CD4-positive, alpha-beta T cell (primary cell): ENCODE measurements at regions not wholly inside any gene's neighbourhood (a gene's known extent, or its start where the extent isn't known, plus 50 kb on each side); places are given as distances from the start of the nearest gene placed in this dataset.

ENCODE experiments used
- ATAC-seq: fragments of 200-7000 bp; cut with Tn5 transposase; one replicate; pipeline ENCODE4 v1.10.0; 2022; ENCODE audit warnings: mild to moderate bottlenecking; ENCODE audit not compliant: poor library complexity
- CTCF ChIA-PET: fragments of 350-600 bp; sonication (Branson Sonifier 250); formaldehyde crosslinking; loops from one replicate; lab custom pipeline; 2021; ENCODE audit warnings: antibody characterized with exemption, inconsistent platforms; lab: Charles Lee
- POLR2A ChIA-PET: fragments of 350-600 bp; sonication (Branson Sonifier 250); formaldehyde crosslinking; loops from one replicate; lab custom pipeline; 2021; ENCODE audit warnings: antibody characterized with exemption, inconsistent platforms; lab: Charles Lee
- DNase-seq, 14 experiments: peaks; one replicate each; pipeline ENCODE4 v3.0.0-alpha.2; 2013 to 2020; ENCODE audit warnings: mixed read lengths in 2 of 14
- H3K27ac ChIP-seq, 2 donors: one replicate each; pipeline versions ENCODE4 v1.5.1 to v1.7.0; 2013; ENCODE audit warnings: low read length in 2 of 2, low read depth in 1 of 2, mild to moderate bottlenecking in 1 of 2
- H3K27me3 ChIP-seq, 2 experiments: 1 replicate in 1 of 2; 2 replicates in 1 of 2; pipeline versions ENCODE4 v1.6.1 to v1.7.0; 2013; ENCODE audit warnings: low read length in 2 of 2, control low read depth in 1 of 2, mild to moderate bottlenecking in 1 of 2, moderate library complexity in 1 of 2; ENCODE audit not compliant: insufficient read depth in 2 of 2, control insufficient read depth in 1 of 2
- H3K36me3 ChIP-seq: one replicate; pipeline ENCODE4 v1.6.1; 2013; ENCODE audit warnings: low read length, control low read depth; ENCODE audit not compliant: insufficient read depth
- H3K4me1 ChIP-seq: one replicate; pipeline ENCODE4 v1.6.1; 2013; ENCODE audit warnings: low read length, control low read depth; ENCODE audit not compliant: insufficient read depth
- H3K4me3 ChIP-seq: one replicate; pipeline ENCODE4 v1.5.1; 2013; ENCODE audit warnings: mild to moderate bottlenecking, low read length, moderate library complexity
- H3K9me3 ChIP-seq, 2 experiments: 1 replicate in 1 of 2; 2 replicates in 1 of 2; pipeline versions ENCODE4 v1.6.1 to v1.7.0; 2013; ENCODE audit warnings: low read length in 2 of 2, mild to moderate bottlenecking in 2 of 2, control low read depth in 1 of 2, moderate library complexity in 1 of 2; ENCODE audit not compliant: control insufficient read depth in 1 of 2, insufficient read depth in 1 of 2
- H3K27ac Mint-ChIP-seq: one replicate; pipeline ENCODE4 v1.8.0; 2020; ENCODE audit warnings: mixed read lengths
- H3K27me3 Mint-ChIP-seq: one replicate; pipeline ENCODE4 v1.8.0; 2021; ENCODE audit warnings: mixed read lengths
- H3K36me3 Mint-ChIP-seq: one replicate; pipeline ENCODE4 v1.8.0; 2021; ENCODE audit warnings: low read depth, mixed read lengths
- H3K4me1 Mint-ChIP-seq: one replicate; pipeline ENCODE4 v1.8.0; 2021; ENCODE audit warnings: low read depth, mixed read lengths
- H3K4me3 Mint-ChIP-seq: one replicate; pipeline ENCODE4 v1.8.0; 2020; ENCODE audit warnings: mild to moderate bottlenecking, mixed read lengths
- H3K9me3 Mint-ChIP-seq: one replicate; pipeline ENCODE4 v1.8.0; 2020; ENCODE audit warnings: mixed read lengths
- CTCF ChIP-seq: fragments of 200-600 bp; IDR thresholded peaks from one replicate; pipeline ENCODE4 v1.8.0; 2022; ENCODE audit warnings: antibody characterized with exemption, mild to moderate bottlenecking
- intact Hi-C, 2 experiments: fragments of 100-400 bp; cut with DNase I in 1 of 2; cut with micrococcal nuclease in 1 of 2; formaldehyde crosslinking; loops; one replicate each; pipeline versions ENCODE4 v1.15.1 to v1.9.0; 2023 to 2025; cut with DNase I, micrococcal nuclease

- Histone ChIP-seq H3K4me1 (no peaks in the 10 kb centered on the region), H3K4me3 (no peak overlapping the region), H3K27ac (no peak overlapping the region), H3K36me3 (no peaks in the 10 kb centered on the region), H3K9me3 (no peaks in the 10 kb centered on the region), H3K27me3 (no peaks in the 10 kb centered on the region)
- no peak for TF ChIP-seq CTCF
- intact Hi-C loops, result no loop called here
- Mint-ChIP-seq H3K4me3 (no peak overlapping the region), H3K36me3 (no peaks in the 10 kb centered on the region), H3K27ac (no peak overlapping the region), H3K9me3 (peaks cover 9% of the 10 kb centered on the region), H3K4me1 (no peaks in the 10 kb centered on the region), H3K27me3 (no peaks in the 10 kb centered on the region)
- POLR2A ChIA-PET, result no interaction called here
- CTCF ChIA-PET, result no interaction called here
- DNase-seq (no peak), ATAC-seq (no peak)
Observed at GRCh38 chr4:178280362-178280761, 838.1 kb upstream of the AGA start.

DNA sequence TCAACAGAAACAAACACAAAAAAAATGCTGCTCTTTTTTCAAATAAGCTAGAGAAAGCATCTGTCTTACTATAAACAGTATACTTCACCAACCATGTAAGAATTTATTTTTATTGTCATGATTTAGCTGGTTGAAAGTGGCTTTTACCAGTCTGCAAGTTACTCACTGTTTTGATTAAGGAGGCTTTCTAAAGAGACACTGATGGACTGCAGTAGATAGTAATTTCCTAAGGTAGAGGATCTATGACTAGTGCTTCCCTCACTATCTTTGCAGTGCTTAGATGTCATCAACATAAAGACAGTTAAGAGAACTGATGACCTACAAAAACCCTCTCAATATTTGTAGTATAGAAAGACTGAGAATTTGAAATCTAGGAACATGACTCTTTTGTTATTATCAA is 846.2 kb upstream of the AGA start:
- H3K9me3 Mint-ChIP-seq, result peaks cover 10% of the 10 kb centered on the region
- H3K27ac Mint-ChIP-seq, result no peak overlapping the region
- Histone ChIP-seq H3K9me3 (peaks cover 0 to 6% of the 10 kb centered on the region in 2 experiments), H3K4me1 (no peaks in the 10 kb centered on the region), H3K27ac (no peak overlapping the region), H3K27me3 (no peaks in the 10 kb centered on the region), H3K36me3 (no peaks in the 10 kb centered on the region), H3K4me3 (no peak overlapping the region)
- ChIA-PET CTCF (no interaction called here), POLR2A (no interaction called here)
- intact Hi-C loops, result no loop called here
- no peak for TF ChIP-seq CTCF
- ATAC-seq (no peak), DNase-seq (no peak)
- no peaks in the 10 kb centered on the region for H3K4me1 Mint-ChIP-seq
- no peaks in the 10 kb centered on the region for H3K36me3 Mint-ChIP-seq
- H3K27me3 Mint-ChIP-seq, result no peaks in the 10 kb centered on the region
- H3K4me3 Mint-ChIP-seq, result no peak overlapping the region

GRCh38 chr4:178293601-178294000 is 851.4 kb upstream of the AGA start:
- no peak for ATAC-seq

More at GRCh38 chr4:178293601-178294000, 851.4 kb upstream of the AGA start:
- Mint-ChIP-seq H3K9me3 (peaks cover 5% of the 10 kb centered on the region), H3K27me3 (no peaks in the 10 kb centered on the region), H3K4me3 (no peak overlapping the region), H3K36me3 (no peaks in the 10 kb centered on the region), H3K27ac (no peak overlapping the region), H3K4me1 (no peaks in the 10 kb centered on the region)
- no peaks in the 10 kb centered on the region for H3K4me1 ChIP-seq
- no peaks in the 10 kb centered on the region for H3K9me3 ChIP-seq
- ChIA-PET CTCF (no interaction called here), POLR2A (no interaction called here)
- DNase-seq, result no peak
- no peaks in the 10 kb centered on the region for H3K27me3 ChIP-seq
- TF ChIP-seq CTCF, result no peak
- no peaks in the 10 kb centered on the region for H3K36me3 ChIP-seq
- no peak overlapping the region for H3K4me3 ChIP-seq
- intact Hi-C loops, result no loop called here
- no peak overlapping the region for H3K27ac ChIP-seq
